NCI-H1092 (cell line): ENCODE measurements at regions not wholly inside any gene's neighbourhood (a gene's known extent, or its start where the extent isn't known, plus 50 kb on each side); places are given as distances from the start of the nearest gene placed in this dataset.
"Not testable (repeated sequence)": the region's sequence is repeated elsewhere in the genome, so short reads cannot be mapped to it uniquely, and the experiment has no call there.

Experiments used
- DNase-seq: peaks from one replicate; lab custom pipeline; 2025; lab: John Stamatoyannopoulos, UW

DNA sequence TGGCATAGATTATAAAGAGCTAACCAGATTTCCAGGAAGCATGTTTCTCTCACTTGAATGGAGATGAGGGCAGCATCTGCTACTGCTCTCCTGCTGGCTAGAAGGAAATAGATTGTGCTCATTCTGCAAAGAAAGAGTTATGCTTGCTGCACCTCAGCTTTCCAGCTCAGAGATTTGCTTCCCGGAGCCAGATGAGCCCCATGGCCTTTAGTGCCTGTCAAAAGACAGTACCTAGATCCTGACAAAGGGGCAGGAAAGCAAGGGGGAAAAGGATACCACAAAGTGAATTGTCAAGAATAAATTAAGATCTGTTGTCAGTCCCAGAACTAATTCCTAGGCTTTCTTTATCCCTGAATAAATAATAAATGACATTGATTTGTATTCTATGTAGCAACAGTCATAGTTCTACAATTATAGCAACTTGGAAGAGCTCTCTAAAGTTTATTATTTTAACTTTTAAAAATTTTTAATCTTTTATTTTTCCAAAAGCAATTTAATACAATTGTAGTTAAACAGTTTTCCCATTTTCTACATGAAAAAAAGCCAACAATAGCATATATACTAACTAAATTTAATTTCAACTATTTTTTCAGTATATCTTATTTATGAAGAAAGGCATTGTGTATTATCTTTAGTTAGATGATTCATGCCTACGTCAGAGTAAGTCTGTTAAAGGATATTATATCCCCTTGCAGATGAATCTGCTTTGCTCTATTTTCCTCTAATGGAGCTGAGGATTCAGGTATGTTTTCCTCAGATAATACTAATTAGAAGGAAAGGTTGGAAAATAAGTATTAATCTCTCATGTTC is 306.1 kb upstream of the DDI1 start:
- no peak for DNase-seq

DNA sequence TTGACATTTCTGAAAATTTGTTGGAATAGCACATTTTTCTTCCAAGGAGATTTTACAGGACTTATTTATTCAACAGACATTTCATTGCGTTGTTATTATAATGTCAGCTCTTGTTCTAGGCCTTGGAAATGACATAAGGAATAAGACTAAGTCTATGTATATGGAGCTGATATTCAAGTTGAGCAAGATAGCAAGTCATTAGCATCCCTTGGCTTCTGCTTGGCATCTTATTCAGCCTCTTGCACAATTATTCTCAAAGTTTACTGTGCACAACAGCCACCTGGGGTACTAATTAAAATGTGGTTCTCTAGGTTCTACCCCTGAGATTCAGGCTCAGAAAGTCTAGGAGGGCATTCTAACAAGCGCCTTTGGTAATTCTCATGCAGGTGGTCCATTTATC is 304.8 kb upstream of the DDI1 start:
- DNase-seq, result no peak

DNA sequence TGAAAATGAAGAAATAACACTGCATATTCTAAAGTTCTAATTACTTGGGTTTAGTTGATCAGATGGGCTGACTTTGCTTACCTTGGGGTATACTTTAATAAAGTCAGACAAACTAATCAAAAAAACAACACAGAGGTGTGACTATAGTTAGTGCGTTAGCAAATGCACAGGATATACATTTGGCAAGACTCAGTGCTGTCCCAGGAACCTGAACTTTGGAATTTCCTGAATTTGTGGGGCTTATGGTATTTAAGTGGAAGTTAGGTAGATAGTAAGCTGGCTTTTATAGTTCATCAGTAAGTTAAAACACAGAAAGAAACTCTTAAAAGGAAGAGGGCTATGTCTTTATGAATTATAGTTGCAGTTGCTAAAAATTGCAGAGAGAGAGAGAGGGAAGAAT is 302.6 kb upstream of the DDI1 start:
- DNase-seq, result no peak

DNA sequence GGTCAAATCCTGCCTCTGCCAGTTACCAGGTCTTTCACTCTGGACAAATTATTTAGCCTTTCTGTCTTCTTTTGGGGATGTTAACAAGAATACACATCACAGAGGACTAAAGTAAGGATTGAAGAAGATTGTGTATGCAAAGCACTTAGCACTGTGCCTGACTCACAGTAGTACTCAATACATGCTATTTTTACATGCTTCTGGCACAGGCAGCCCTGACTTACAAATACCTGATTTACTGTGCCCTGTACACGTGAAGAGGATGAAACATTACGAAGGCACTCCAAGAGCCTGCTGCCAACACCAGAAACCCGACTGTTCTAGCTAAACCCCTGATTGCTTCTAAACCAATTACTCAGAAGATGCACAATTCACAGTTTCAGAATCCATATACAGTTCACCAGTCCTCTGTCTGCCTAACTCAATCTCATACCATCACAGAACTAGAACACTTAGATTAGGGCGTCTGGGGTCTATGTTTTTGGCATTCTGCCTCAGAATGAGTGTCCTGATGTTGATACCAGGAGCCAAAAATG is 300.9 kb upstream of the DDI1 start:
- no peak for DNase-seq

DNA sequence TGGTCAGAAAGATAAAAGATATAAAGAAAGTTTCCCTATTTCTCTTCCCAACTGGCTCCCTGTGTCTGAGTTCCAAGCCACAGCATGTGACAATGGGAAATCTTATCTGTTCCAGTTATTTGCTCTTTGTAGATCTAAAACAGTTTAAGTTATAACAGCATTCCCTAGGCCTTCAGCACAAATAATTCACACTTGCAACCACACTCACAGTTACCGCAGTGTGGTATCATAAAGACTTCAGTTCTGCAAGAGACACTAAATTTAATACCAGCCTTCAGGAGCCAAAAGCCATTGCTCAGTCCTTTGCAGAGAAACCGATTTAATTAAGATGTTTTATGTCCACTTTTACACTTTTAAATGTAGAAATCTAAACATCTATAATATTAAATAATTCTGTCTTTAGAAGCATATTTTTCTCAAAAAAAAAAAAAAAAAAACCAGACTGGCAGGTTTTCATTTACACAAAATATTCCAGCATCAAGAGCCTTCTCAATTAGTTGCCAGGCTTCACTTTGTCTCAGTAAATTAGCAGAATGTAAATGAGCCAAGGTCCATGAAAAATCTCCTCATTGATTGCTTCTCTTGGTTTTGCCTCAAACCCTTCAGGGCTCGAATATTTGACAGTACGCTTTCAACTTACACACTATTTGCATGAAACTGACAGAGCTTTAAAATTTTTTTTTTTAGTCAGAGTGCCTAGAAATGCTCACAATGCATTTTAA is 300.0 kb upstream of the DDI1 start:
- DNase-seq, result no peak

DNA sequence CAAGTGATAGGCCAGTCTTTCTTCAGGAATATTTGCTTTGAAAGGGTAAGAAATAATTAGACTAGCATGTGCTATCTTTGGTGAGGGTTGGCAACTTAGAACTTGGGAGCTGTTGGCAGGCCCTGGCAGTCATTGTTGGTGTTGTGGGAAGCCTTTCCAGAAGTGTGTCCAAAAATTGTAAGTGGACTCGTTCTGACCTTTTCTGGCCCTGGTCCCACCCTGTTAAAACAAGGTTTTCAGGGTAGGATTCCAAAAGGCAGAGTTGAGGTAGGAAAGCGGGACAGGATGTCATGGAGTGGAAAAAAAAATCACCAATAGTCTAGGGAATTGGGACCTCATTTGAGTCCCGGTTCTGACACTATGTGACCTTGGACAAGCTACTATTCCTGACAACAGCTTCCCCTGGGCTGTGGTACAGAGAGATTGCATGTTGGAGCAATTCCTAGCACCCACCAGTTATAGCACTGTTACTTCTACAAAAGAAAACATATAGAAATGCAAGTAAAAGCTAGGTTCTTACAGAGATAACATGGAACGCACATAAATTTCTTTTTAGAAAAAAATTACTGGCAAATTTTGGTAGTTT is 299.3 kb upstream of the DDI1 start:
- no peak for DNase-seq

DNA sequence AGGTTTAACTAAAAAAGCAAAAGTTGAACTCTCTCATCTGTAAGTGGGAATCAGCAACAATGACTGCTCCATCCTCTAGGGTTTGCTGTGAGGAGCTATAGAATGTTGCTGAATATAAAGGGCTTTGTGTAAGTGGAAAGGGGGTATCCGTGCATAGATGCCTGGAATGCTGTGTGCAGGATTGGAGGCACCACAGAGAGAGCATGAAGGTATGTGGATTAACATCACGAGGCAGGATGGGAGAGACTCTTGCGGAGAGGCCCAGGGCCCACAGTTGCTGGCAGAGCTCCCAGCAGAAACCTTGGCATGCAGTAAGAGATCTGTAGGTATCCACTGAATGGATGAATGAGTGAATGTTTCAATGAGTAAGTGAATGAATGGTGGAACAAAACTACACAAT is 298.7 kb upstream of the DDI1 start:
- DNase-seq, result no peak

DNA sequence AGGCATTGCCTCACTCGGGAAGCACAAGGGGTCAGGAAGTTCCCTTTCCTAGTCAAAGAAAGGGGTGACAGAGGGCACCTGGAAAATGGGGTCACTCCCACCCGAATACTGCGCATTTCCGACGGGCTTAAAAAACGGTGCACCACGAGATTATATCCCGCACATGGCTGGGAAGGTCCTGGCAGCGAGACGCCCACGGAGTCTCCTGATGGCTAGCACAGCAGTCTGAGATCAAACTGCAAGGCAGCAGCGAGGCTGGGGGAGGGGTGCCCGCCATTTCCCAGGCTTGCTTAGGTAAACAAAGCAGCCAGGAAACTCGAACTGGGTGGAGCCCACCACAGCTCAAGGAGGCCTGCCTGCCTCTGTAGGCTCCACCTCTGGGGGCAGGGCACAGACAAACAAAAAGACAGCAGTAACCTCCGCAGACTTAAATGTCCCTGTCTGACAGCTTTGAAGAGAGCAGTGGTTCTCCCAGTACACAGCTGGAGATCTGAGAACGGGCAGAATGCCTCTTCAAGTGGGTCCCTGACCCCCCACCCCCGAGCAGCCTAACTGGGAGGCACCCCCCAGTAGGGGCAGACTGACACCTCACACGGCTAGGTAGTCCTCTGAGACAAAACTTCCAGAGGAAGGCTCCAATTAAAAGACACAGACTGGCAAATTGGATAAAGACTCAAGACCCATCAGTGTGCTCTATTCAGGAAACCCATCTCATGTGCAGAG is 297.2 kb upstream of the DDI1 start:
- not testable (repeated sequence) for DNase-seq

DNA sequence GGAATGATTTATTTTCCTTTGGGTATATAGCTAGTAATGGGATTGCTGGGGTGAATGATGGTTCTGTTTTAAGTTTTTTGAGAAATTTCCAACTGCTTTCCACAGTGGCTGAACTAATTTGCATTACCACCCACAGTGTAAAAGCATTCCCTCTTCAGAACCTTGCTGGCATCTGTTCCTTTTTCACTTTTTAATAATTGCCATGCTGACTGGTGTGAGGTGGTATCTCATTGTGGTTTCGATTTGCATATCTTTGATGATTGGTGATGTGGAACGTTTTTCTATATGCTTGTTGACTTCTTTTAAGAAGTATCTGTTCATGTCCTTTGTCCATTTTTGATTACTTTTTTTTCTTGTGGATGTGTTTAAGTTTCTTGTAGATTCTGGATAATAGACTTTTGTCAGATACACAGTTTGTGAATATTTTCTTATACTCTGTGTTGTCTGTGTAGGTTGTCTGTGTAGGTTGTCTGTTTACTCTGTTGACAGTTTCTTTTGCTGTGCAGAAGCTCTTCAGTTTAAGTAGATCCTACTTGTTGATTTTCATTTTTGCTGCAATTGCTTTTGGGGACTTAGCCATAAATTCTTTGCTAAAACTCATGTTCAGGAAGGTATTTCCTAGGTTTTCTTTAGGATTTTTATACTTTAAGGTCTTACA is 291.8 kb upstream of the DDI1 start:
- DNase-seq, result no peak

DNA sequence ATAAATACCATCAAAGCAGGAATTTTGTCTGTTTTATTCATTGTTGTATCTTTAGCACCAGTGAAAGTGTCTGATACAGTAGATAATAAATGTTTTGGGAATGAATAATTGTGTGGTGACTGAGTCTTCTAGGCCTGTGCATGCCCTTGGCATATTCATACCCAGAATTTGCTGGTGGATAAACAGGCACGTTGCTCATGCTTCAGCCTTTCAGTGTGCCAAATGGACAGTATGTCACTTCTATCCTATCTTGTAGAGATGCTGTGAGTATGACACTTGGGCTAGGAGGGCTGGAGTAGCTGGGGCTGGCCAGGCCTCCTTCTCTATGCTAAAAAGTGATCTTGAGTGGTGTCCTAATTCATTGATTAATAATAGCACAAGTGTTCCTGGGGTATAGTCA is 287.3 kb upstream of the DDI1 start:
- no peak for DNase-seq

DNA sequence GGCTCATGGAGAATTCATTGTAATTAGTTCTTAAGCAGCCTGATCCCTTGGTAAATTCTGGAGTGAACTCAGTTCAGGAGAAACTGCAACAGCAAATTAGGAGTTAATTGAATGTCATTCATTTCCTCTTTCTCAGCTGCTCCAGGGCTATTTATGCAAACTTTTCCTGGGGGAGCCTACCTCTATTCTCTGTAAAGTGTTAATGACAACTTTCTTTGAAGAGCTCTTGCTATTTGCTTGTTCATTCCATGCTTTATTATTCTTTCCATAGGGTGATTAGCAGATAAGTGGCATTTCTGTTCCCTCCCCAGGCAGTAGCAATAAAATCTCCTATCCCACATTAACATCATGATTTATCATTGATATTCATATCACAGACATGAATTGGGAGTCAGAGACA is 267.6 kb upstream of the DDI1 start:
- no peak for DNase-seq

DNA sequence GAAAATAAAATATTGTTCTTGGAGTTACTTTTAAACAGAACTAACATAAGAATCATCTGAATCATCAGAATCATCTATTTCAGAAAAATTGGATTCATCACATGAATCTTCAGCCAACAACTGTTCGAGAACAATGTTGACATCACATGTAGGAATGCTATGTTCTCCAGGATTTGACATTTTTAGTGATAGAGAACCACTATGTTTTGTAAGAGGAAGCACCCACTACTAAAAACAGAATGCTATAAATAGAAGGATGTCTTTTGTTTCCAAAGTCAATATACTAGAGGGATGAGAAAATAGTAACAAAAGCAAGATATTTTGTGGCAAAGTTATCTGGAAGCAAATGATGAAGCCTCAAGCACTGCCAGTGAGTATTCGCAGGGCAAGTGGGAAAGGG is 263.4 kb upstream of the DDI1 start:
- no peak for DNase-seq

DNA sequence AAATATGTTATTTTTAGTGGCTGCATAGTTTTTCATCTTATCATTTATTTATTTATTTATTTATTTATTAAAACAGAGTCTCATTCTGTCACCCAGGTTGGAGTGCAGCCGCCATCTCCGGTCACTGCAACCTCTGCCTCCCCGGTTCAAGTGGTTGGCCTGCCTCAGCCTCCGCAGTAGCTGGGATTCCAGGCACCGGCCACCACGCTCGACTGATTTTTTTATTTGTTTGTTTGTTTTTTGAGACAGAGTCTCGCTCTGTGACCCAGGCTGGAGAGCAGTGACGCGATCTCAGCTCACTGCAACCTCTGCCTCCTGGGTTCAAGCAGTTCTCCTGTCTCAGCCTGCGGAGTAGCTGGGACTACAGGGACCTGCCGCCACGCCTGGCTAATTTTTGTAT is 262.9 kb upstream of the DDI1 start:
- no peak for DNase-seq

DNA sequence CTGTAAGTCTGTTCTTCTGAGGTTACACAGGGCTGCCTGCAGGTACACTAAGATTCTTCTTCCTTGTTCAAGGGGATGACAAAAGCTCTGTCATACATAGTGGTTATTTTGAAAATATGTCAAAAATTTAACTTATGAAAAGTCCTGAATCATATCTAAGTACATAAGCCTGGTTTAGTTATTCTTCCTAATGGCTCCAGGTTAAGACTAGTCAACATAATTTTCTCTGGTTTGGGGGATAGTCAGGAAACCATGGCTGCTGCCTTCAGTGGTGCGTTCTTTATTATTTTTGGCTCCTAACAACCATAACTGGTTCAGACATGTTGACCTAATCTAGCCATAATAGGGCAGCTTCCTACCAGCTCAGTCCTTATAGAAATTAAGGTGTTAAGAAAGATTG is 257.4 kb upstream of the DDI1 start:
- DNase-seq, result no peak

DNA sequence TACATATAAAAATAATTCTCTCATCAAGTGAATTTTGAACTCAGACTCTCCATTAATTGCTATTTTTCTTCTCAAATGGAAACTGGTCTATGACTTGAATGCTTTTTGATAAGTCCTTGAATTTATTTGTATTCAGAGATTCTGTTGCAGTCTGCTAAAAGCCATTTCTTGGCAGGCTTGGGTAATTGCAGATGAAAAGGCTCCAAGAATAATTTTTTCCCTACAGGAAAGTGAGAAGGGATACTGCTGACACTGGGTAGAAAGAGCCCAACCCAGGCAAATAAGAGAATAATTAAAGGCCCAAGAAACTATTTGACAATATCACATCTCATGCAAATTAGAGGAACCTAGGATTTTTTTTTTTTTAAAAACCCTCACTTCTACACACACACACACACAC is 246.5 kb upstream of the DDI1 start:
- DNase-seq, result no peak

DNA sequence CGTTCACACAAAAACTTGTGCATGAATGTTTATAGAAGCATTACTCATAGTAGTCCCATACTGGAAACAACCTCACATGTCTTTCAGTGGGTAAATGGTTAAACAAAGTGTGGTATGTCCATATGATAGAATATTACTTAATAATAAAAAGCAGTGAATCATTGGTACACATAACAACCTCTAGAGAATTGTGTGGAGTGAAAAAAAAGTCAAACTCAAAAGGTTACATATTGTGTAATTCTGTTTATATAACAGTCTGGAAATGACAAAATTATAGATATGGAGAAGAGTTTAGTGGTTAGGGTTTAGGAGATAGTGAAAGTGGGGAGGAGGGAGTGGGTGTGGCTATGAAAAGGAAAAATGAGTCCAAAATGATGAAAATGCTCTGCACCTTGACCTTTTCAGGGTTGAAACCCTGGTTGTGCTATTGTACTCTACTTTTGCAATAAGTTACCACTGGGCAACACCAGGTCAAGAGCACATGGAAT is 243.4 kb upstream of the DDI1 start:
- no peak for DNase-seq

DNA sequence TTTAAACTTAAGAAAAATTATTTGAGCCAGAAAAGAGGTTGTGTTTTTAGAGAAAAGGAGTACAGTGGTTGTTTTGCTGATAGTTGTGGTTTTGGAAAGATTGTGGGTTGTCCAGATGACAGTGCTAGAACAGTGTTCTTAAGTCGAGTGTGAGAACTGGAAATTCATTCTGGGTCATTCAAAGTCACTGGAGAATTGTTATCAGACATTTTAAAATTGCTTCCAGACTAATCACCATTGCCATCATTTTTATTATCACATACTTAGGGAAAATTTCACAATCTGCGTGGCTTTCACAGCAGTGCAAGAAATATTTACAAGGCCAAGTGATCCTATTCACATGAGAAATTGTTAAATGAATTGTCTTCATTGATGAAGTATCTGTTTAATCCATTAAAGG is 242.2 kb upstream of the DDI1 start:
- no peak for DNase-seq

DNA sequence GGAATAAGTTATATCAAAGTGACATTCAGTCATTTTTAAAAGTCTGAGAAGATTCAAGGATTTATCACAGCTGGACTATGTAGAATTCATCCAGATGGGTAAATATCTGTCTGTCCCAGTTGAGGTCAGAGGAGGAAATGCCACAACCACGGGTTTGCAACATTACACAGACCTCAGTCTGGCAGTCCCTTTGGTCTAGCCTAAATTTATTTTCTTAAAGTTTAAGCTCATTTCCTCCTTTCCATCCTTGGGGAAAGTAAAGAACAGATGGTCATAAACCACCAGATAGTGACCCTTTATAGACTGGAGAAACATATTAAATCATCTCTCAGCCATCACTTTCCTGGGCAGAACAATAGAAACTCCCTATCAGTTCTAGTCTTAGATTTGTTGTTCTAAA is 238.4 kb upstream of the DDI1 start:
- no peak for DNase-seq

DNA sequence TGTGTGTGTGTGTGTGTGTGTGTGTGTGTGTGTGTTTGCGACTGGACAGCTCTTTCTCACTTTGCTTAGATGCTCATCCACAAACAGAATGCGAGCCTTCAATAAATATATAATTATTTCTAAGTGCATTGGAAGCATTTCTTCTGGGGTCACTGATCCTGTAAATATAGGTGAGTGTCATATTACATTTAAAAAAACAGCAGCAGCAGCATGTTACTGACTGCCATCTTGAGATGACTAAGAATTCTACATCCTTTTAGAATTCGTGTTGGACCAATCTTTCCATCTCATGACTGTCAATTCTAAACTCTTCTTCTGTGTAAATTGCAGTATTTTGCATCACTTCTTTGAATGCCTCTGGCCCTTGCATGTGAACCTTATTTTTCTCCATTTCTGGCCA is 238.0 kb upstream of the DDI1 start:
- no peak for DNase-seq

DNA sequence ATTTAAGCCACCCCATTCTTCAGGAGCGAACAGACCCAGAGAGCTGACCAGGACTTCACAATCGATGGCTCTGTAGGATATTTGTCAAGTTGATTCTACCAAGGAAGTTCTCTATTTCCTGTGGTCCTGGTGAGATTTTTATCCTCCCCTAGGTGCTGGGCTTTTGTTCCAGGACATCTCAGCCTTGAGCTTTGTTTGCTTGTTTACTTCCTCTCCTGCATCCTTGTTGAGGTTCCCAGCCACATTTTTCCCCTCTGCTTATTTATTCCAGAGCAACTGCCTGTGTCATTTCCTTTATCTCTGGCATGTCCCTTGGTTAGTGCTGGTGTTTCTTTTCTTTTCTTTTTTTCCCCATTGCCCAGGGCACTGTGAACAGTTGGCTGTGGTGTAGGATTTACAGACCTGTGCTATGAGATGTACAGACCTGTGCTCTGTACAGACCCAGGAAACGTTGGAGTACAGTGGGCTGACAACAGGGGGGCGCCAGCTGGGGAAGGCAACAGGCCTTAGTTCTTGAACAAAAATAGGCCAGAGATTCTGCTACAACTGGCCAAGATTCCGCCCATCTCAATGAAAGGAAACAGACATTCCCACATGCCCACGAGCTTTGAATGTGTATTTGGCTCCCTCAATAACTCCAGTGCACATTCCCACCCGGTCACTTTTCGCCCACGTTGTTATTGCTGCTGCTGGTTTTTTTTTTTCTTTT is 235.9 kb upstream of the DDI1 start:
- no peak for DNase-seq

DNA sequence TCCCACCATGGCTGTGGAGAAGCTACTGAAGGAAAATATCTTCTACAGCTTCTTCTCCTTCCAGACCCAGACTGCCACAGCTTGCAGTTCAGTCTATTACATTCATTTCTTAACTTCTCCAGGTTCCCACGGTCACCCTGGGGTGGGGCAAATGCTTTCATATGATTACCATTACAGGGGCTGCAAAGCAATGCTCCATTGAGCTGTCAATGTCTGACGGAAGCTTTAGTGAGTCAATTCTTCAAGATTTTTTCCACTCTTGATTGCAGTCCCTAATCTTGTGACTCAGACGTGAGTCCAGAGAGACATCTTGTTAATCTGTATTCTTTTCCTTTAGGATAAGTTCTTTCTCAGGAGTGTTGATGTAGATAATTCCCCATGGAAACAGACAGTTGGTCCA is 233.4 kb upstream of the DDI1 start:
- no peak for DNase-seq
